H1 (cell line): ENCODE measurements at regions not wholly inside any gene's neighbourhood (a gene's known extent, or its start where the extent isn't known, plus 50 kb on each side); places are given as distances from the start of the nearest gene placed in this dataset.

ENCODE experiments used
- ATF2 ChIP-seq: IDR thresholded peaks from 2 replicates; pipeline ENCODE4 v1.6.1; 2012; ENCODE audit warnings: low read length, inconsistent platforms
- CHD7 ChIP-seq: fragments of 300-600 bp; sonication (generic); IDR thresholded peaks from 2 replicates; pipeline ENCODE4 v1.7.1; 2012; ENCODE audit warnings: low read length, moderate library complexity, mild to moderate bottlenecking, inconsistent platforms; ENCODE audit not compliant: insufficient replicate concordance
- POLR2A ChIP-seq, 2 experiments: IDR thresholded peaks; 1 replicate in 1 of 2; 2 replicates in 1 of 2; pipeline ENCODE4 v1.6.1; 2011; ENCODE audit warnings: low read depth in 2 of 2, low read length in 2 of 2, mild to moderate bottlenecking in 2 of 2; ENCODE audit errors: control extremely low read depth in 1 of 2
- SP1 ChIP-seq: IDR thresholded peaks from 2 replicates; pipeline ENCODE4 v1.6.1; 2011; ENCODE audit warnings: low read depth, low read length
- SUZ12 ChIP-seq: fragments of 200-600 bp; sonication (generic); IDR thresholded peaks from 2 replicates; pipeline ENCODE4 v1.6.1; 2012; ENCODE audit warnings: mild to moderate bottlenecking, inconsistent platforms, low read length, moderate library complexity, mixed read lengths
- TAF1 ChIP-seq: IDR thresholded peaks from 2 replicates; pipeline ENCODE4 v1.6.1; 2011; ENCODE audit warnings: mild to moderate bottlenecking, low read depth, low read length
- TF ChIP-seq, protein P1 (sequence below): IDR thresholded peaks from 2 replicates; pipeline ENCODE4 v1.6.1; 2012; ENCODE audit warnings: inconsistent platforms

GRCh38 chr1:115501476-115501875 is 140.3 kb upstream of the VANGL1 start (continued):
- TF ChIP-seq CHD7, result no peak
- TF ChIP-seq POLR2A (IDR thresholded peaks at IDR 0.05; ENCODE audit: control extremely low read depth in 1 of 2, low read depth in 2 of 2, low read length in 2 of 2), result no peak
- no peak for TF ChIP-seq SP1
- no peak for TF ChIP-seq SUZ12
- no peak for TF ChIP-seq ATF2
- TF ChIP-seq, protein P1, sequence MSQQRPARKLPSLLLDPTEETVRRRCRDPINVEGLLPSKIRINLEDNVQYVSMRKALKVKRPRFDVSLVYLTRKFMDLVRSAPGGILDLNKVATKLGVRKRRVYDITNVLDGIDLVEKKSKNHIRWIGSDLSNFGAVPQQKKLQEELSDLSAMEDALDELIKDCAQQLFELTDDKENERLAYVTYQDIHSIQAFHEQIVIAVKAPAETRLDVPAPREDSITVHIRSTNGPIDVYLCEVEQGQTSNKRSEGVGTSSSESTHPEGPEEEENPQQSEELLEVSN, result no peak
- no peak for TF ChIP-seq TAF1
